SU-DHL-6 (cell line): ENCODE measurements at regions not wholly inside any gene's neighbourhood (a gene's known extent, or its start where the extent isn't known, plus 50 kb on each side); places are given as distances from the start of the nearest gene placed in this dataset.

Experiments used
- EZH2phosphoT487 ChIP-seq: fragments of 200-600 bp; sonication (generic), shearing (Covaris generic); conservative IDR thresholded peaks from 2 replicates; pipeline ENCODE4 v1.6.1; 2018; ENCODE audit warnings: mild to moderate bottlenecking, antibody characterized with exemption, low read length, moderate library complexity, mixed read lengths
- TF ChIP-seq, protein P1 (sequence below): fragments of 200-600 bp; sonication (generic); IDR thresholded peaks from one replicate; pipeline ENCODE4 v1.5.1; 2017; ENCODE audit warnings: antibody characterized with exemption, mild to moderate bottlenecking, low read length, moderate library complexity; ENCODE audit not compliant: insufficient read depth, poor library complexity, severe bottlenecking

GRCh38 chr5:85967681-85968080, 650.1 kb upstream of the COX7C start:
- TF ChIP-seq, protein P1, sequence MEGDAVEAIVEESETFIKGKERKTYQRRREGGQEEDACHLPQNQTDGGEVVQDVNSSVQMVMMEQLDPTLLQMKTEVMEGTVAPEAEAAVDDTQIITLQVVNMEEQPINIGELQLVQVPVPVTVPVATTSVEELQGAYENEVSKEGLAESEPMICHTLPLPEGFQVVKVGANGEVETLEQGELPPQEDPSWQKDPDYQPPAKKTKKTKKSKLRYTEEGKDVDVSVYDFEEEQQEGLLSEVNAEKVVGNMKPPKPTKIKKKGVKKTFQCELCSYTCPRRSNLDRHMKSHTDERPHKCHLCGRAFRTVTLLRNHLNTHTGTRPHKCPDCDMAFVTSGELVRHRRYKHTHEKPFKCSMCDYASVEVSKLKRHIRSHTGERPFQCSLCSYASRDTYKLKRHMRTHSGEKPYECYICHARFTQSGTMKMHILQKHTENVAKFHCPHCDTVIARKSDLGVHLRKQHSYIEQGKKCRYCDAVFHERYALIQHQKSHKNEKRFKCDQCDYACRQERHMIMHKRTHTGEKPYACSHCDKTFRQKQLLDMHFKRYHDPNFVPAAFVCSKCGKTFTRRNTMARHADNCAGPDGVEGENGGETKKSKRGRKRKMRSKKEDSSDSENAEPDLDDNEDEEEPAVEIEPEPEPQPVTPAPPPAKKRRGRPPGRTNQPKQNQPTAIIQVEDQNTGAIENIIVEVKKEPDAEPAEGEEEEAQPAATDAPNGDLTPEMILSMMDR, result no peak
- no peak for TF ChIP-seq EZH2phosphoT487
